Glomerular endothelial cell (primary cell): ENCODE measurements at regions not wholly inside any gene's neighbourhood (a gene's known extent, or its start where the extent isn't known, plus 50 kb on each side); places are given as distances from the start of the nearest gene placed in this dataset.

Experiments used
- DNase-seq: peaks from one replicate; pipeline ENCODE4 v3.0.0-alpha.2; 2011; ENCODE audit warnings: low read depth, low spot score; ENCODE audit errors: extremely low read depth

- no peak for DNase-seq
Observed at GRCh38 chr16:74232806-74233465, 63.7 kb upstream of the PSMD7 start.

GRCh38 chr16:74230126-74230525 is 66.5 kb upstream of the PSMD7 start:
- DNase-seq: no peak

- DNase-seq: no peak
Observed at GRCh38 chr16:74226338-74226954, 70.2 kb upstream of the PSMD7 start.

- DNase-seq: no peak
Observed at GRCh38 chr16:74224828-74225612, 71.6 kb upstream of the PSMD7 start.

- no peak for DNase-seq
Observed at GRCh38 chr16:74221828-74222227, 74.8 kb upstream of the PSMD7 start.

GRCh38 chr16:74219706-74220105 is 76.9 kb upstream of the PSMD7 start:
- no peak for DNase-seq

- DNase-seq: no peak
Observed at GRCh38 chr16:74218871-74219270, 77.7 kb upstream of the PSMD7 start.

GRCh38 chr16:74216319-74216718 is 80.3 kb upstream of the PSMD7 start:
- no peak for DNase-seq

GRCh38 chr16:74215249-74215648 is 81.4 kb upstream of the PSMD7 start:
- no peak for DNase-seq

GRCh38 chr16:74213372-74213771 is 83.2 kb upstream of the PSMD7 start:
- DNase-seq: no peak

GRCh38 chr16:74210245-74210644 is 86.4 kb upstream of the PSMD7 start:
- no peak for DNase-seq

GRCh38 chr16:74202009-74202408 is 94.6 kb upstream of the PSMD7 start:
- DNase-seq: no peak

GRCh38 chr16:74201576-74201975 is 95.0 kb upstream of the PSMD7 start:
- DNase-seq: no peak

GRCh38 chr16:74200921-74201320 is 95.7 kb upstream of the PSMD7 start:
- no peak for DNase-seq

GRCh38 chr16:74199842-74200124 is 96.8 kb upstream of the PSMD7 start:
- DNase-seq: no peak

- DNase-seq: no peak
Observed at GRCh38 chr16:74199066-74199841, 97.4 kb upstream of the PSMD7 start.

GRCh38 chr16:74192281-74192797 is 104.3 kb upstream of the PSMD7 start:
- no peak for DNase-seq

- no peak for DNase-seq
Observed at GRCh38 chr16:74190292-74190691, 106.3 kb upstream of the PSMD7 start.

GRCh38 chr16:74188856-74189255 is 107.8 kb upstream of the PSMD7 start:
- DNase-seq: no peak

- DNase-seq: no peak
Observed at GRCh38 chr16:74186561-74186971, 110.0 kb upstream of the PSMD7 start.

- DNase-seq: no peak
Observed at GRCh38 chr16:74184839-74185238, 111.8 kb upstream of the PSMD7 start.
